Anterior cingulate cortex (tissue), 58 donors: ENCODE measurements at regions not wholly inside any gene's neighbourhood (a gene's known extent, or its start where the extent isn't known, plus 50 kb on each side); places are given as distances from the start of the nearest gene placed in this dataset.

ENCODE experiments used
- DNase-seq, 58 donors: peaks; one replicate each; lab custom pipeline; 2025; lab: John Stamatoyannopoulos, UW

GRCh38 chr9:23611869-23612268 lies 214.2 kb downstream of the ELAVL2 start:
- no peak for DNase-seq

- peak in 1 of 58 donors; percentile 26 for DNase-seq
Observed at GRCh38 chr9:23615569-23615968, 210.5 kb downstream of the ELAVL2 start.

- DNase-seq: no peak
Observed at GRCh38 chr9:23621188-23621587, 204.9 kb downstream of the ELAVL2 start.

- DNase-seq: no peak
Observed at GRCh38 chr9:23621924-23622323, 204.1 kb downstream of the ELAVL2 start.

GRCh38 chr9:23622396-23622795 lies 203.6 kb downstream of the ELAVL2 start:
- no peak for DNase-seq

- DNase-seq: no peak
Observed at GRCh38 chr9:23630488-23630887, 195.6 kb downstream of the ELAVL2 start.

GRCh38 chr9:23635276-23635675 lies 190.8 kb downstream of the ELAVL2 start:
- peak in 1 of 58 donors; percentile 7 for DNase-seq

- peak in 2 of 58 donors; percentile 5 to 20 for DNase-seq
Observed at GRCh38 chr9:23636199-23636598, 189.8 kb downstream of the ELAVL2 start.

- no peak for DNase-seq
Observed at GRCh38 chr9:23638011-23638410, 188.0 kb downstream of the ELAVL2 start.

GRCh38 chr9:23638837-23639426 lies 187.1 kb downstream of the ELAVL2 start:
- no peak for DNase-seq
